ACHN (cell line): ENCODE measurements at regions not wholly inside any gene's neighbourhood (a gene's known extent, or its start where the extent isn't known, plus 50 kb on each side); places are given as distances from the start of the nearest gene placed in this dataset.

Experiments used
- DNase-seq: peaks from one replicate; pipeline ENCODE4 v3.0.0-alpha.2; 2015
- in situ Hi-C: cut with HindIII; loops from 2 replicates; pipeline ENCODE4 v1.10.0; 2017; ENCODE audit warnings: low sequenced_read_pairs, low pct_ligation_motif_present, low pct_unique_long_range_greater_than_20kb

DNA sequence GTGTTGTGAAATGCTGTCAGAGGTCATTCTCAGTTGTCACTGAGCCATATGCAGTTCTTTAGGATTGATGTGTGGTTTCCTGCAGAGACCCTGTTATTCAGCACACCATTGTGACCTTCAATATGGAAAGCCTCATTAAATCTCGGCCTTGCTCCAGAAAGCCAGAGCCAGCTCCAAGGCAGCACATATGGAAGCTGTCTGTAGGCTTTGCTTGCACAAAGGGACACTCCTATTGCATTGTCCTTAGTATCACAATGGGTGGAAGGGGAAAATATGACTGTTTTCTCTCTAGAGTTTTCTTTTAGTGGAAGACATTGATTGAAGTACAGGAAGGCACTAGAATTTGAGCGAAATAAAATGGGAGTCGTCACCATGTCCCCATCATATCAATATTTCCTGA lies 179.0 kb downstream of the CEP135 start:
- DNase-seq: no peak

DNA sequence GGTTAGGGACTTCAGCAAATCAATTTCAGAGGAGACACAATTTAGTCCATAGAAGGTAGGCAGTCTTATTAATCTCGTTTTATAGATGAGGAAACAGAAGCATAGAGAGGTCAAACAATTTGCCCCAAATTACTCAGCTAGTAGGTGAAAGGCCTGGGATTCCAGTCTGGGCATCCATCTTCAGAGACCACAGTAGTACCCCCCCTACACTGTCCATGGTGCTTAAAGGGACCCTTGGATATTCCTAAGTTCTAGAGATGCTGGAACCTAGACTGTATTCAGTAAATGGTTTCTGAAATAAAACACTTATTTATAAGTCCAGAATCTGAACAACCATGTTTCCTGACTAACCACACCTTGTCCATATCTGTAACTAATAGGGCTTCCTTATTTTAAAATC lies 174.8 kb downstream of the CEP135 start:
- in situ Hi-C loops: no loop called here
- DNase-seq: no peak

More for the DNA sequence above, 179.0 kb downstream of the CEP135 start:
- in situ Hi-C loops: no loop called here

DNA sequence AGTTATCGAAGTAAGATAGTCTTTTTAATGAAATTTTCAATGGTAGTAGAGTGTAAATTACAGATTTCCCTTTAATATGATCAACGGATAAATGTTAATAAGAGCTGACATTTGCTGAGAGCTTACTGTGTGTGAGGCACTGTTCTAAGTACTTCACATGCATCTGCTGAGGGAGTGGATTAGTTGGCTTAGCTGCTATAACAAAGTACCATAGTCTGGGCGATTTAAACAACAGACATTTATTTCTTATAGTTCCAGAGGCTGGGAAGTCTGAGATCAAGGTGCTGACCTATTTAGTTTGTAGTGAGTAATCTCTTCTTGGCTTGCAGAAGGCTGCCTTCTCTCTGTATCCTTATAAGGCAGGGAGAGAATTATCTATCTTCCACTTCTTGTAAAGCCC lies 174.3 kb downstream of the CEP135 start:
- in situ Hi-C loops: no loop called here
- DNase-seq: no peak

DNA sequence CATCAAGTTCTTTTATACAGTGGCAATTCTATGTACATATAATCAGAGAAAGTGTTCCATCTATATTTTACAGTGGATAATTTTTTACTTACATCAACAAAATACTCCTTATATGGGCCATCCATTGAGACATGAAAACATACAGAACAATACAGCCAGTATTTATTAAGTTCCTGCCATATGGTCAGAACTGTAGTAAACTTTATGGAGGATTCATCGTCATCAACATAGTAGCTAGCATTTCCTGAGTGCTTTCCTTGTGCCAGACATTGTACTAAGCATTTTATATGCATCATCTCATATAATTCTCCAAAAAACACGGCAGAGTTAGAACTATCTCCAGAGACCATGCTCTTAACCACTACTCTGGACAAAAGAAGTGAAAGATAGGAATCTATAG lies 170.1 kb downstream of the CEP135 start:
- DNase-seq: no peak
- in situ Hi-C loops: no loop called here

DNA sequence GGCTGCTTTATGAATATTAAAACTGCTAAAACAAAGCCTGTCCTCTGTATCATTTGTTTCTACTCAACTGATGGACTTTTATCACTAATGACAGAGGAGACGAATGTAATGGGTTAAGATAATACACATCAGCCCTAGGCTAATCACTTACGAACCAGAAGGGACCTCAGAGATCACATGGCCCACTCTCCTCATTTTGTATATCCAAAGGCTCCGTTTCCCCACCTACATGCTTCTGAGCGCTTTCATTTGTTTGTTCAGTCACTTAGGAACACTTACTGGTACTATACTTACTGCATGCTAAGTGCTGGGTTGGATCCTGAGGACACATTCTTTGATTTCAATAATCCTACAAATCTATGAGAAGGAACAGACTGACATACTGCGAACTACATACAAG lies 169.3 kb downstream of the CEP135 start:
- in situ Hi-C loops: no loop called here
- DNase-seq: no peak

DNA sequence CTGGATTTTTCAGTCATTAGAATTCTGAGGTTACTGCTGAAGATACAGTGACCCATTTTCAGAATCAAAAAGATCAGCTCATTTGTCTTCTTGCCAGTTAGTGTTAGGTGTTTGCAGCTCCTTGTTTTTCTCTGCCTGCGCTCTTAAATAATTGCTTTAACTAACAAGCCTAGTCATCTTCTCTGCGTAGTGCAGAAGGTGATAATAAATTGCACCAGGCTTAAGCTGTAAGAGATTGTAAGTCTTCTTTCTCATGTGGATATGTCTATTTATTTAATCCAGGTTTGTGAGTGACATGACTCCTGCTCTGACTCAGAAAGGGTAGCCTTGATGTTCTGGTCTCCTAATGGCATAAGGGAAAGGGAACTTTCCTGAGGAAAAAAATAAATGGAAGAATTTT lies 167.2 kb downstream of the CEP135 start:
- DNase-seq: no peak
- in situ Hi-C loops: no loop called here

DNA sequence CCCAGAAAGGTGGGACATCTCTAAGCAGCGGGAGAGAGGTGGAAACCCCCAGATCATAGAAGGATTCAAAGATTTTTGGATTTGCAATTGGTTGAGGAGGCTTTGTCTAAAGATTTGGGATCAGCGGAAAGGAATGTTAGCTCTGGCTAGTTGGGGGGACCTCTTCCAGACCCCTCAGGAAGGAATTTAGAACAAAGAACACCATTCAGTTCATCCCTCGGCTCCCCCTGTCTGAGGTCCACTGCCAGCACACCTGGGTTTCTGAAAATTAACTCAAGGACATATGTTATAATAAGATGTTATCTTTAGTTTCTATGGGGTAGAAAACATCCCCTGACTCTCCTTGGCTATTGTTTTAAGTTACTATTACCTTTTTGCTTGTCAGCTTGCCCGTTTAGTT lies 163.6 kb downstream of the CEP135 start:
- in situ Hi-C loops: no loop called here
- DNase-seq: no peak

DNA sequence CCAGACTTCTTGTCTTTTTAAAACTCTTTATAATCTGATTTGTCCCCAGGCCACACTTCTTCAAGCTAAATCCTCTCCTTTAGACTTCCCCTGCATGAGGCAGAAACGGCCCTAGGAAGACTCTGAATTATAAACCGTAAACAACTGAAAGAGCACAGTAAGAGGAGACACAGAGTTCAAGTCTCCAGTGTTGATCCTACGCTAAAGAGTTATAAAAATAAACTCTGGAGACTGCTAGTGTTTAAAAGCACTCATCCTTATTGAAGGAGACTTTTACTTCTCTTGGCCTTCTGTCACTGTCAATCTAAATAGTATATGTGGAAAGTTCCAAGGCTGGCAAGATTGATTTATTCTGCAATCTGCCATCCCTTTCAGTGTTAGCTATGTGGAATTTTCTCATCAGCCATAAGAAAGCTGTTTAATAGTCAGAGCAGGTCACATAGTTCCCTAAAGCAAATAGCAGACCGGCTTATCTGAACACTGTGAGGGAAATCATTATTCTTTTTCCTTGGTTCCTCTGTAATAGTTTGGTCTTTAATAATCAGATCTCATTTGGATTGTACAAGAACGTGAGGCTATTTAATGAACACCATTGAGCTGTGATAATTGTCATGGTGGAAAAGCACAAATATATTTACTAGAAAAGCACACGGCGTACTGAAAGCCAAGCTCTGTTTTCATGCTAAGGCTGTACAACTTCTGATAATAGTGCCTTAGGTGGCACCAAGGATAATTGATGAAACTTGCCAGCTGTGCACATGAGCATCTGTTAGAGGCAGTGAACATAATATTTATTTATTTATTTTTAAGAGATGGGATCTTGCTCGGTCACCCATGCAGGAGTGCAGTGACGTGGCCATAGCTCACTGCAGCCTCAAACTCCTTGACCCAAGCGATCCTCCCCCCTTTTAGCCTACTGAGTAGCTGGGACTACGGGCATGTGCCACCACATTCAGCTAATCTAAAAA lies 157.7 kb downstream of the CEP135 start:
- in situ Hi-C loops: no loop called here
- DNase-seq: no peak

DNA sequence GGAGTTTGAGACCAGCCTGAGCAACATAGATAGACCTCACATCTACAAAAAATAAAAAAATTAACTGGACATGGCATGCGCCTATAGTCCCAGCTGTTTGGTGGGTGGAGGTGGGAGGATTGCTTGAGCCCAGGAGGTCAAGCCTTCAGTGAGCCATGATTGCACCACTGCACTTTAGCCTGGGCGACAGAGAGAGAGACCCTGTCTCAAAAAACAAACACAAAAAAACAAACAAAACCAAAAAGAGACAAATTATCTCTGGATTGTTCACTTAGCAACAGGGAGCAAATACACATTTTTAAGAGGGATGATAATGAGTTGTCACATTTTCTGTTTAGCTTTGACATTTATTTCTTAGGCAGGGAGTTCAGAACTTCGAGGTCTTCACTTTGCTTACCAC lies 155.4 kb downstream of the CEP135 start:
- DNase-seq: no peak
- in situ Hi-C loops: no loop called here

DNA sequence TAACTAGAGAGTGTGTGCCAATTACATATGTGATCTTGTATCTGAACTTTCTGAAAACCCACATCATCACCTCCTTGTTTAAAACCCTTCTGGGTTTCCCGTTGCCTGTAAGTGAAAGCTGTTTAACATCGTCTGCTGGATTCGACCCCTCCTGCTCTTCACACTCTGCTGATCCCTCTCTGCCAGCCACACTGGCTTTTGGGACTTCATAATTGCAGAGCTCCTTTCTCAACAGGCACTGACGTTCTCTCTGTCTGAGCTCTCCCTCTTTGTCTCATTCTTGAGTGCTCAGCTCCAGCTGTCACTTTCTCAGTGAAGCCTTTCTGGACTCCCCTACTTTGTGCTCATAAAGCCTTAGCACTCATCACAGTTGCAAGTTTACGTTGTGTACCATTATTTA lies 153.9 kb downstream of the CEP135 start:
- in situ Hi-C loops: no loop called here
- no peak for DNase-seq

DNA sequence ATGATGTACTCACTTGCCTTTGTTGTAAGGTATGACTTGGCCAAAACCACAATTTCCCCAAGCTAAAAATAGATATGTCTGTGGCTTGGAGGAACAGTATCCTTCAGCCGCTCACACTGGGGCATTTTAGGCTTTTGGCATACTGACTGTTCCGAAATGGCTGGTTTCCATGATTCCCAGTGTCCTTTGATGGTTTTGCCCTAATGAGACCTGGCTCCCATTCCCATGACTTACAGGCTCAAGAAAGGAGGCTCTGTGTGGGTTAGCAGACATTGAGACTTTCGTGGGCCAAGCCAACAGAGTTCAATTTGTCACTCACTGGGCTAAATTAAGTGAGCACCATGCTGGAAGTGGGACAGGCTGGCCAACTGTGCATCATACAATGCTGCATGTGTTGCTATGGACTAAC lies 150.6 kb downstream of the CEP135 start:
- DNase-seq: no peak
- in situ Hi-C loops: no loop called here

DNA sequence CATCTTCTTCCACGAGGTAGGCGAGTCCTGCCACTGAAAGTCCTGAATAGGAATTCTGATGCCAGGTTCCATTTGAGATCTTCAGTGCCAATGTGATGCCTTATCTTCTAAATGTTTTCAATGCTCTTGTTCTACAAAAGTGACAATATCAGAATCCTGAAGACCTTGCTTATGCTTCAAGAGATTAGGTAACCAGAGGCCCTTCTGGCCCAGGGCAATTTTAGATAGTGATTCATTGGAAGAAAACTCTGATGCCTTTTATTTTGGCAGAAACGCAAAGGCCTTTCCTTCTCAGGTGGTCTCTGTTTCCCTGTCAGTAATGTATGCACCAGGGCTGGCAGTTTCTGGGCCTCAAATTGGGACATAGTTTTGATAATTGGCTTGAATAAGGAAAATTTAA lies 144.8 kb downstream of the CEP135 start:
- in situ Hi-C loops: no loop called here
- DNase-seq: no peak

DNA sequence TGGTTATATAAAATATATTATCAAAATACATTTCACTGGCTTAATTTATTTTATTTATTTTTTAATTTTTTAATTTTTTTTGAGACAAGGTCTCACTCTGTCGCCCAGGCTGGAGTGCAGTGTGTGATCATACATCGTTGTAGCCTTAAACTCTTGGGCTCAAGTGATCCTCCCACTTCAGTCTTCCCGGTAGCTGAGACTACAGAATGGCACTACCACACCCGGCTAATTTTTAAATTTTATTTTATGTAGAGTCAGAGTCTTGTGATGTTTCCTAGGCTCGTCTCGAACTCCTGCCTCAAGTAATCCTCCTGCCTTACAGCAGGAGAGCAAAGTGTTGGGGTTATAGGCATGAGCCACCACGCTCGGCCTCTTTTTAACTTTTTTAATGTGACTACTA lies 143.8 kb downstream of the CEP135 start:
- in situ Hi-C loops: no loop called here
- DNase-seq: no peak

DNA sequence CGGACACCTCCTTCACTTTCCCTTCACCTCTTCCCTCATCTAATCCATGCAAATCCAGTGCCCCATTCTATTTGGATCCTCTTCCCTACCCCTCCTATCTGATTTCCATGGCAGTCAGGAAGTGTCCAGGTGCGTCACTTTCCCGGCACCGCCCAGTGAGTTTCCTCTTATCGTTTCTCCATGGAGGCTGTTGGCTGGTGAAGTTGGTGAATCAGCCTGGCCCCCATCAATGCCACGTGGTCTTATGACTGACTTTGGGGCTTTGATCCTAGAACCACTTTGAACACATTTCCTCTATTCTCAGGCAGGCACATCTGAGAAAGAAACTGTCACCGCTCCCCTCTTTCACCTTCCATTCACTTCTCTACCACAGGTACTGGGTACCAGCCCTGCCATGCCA lies 137.8 kb downstream of the CEP135 start:
- in situ Hi-C loops: no loop called here
- no peak for DNase-seq

DNA sequence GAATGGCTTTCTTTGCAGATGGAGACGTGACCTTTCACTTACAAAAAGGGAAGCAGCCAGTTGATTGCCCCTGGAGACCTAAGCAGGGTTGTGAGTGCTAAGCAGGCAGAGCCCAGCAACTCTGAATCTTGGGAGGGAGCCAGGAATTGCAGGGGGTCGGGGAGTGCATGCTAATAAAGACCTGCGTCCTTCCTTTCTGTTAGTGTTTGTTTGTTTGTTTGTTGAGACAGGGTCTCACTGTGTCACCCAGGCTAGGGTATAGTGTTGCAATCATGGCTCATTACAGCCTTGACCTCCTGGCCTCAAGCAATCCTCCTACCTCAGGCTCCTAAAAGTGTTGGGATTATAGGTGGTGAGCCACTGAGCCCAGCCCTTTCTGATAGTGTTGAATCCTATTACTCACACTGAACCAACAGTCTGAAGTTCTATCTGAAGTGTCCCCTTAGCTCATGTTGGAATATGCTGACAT lies 137.4 kb downstream of the CEP135 start:
- in situ Hi-C loops: no loop called here
- DNase-seq: no peak

DNA sequence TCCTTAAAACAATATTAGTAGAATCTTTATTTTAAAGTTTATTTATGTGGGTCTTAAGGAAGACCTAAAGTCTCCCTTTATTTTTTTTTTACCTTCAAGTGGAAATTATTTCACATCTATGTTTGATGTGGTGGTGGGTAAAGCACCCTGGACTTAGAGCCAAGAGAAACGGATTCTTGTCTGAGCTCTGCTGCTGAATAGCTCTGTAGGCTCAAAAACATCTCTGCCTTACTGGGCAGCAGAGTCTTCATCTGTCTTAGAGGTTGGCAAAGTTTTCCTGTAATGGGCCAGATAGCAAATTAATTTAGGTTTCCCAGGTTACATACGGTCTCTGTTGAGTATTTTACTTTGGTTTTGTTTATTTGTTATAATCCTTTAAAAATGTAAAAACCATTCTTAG lies 136.5 kb downstream of the CEP135 start:
- in situ Hi-C loops: no loop called here
- no peak for DNase-seq

DNA sequence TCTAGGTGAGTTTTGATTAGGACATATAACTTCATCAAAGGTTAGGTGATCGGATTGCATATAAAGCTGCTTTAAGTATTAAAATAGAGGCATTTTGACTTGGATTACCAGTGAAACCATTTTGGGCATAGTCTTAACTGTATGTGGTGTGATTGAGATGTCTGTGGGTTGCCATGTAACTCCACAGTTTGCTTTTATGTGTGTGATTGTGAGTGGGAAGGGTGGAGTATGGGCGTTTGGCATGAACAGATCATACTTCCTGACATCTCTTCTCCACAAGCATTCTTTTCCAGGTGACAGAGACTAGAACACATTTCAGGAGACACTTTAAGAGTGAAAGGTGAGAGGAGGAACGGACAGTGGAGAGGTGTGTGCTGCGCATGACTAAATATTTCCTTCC lies 136.1 kb downstream of the CEP135 start:
- DNase-seq: no peak
- in situ Hi-C loops: no loop called here
